Activated naive CD4-positive, alpha-beta T cell treated with anti-CD3 and anti-CD28 coated beads, Interleukin-2, amount 10 ng/mL, durations not matched to agents 7 days and 5 days (primary cell): ENCODE measurements at regions not wholly inside any gene's neighbourhood (a gene's known extent, or its start where the extent isn't known, plus 50 kb on each side); places are given as distances from the start of the nearest gene placed in this dataset.
"Not testable (repeated sequence)": the region's sequence is repeated elsewhere in the genome, so short reads cannot be mapped to it uniquely, and the experiment has no call there.

ENCODE experiments used
- CTCF ChIA-PET: fragments of 350-600 bp; sonication (Branson Sonifier 250); formaldehyde crosslinking; loops from one replicate; lab custom pipeline; 2021; ENCODE audit warnings: antibody characterized with exemption; lab: Charles Lee
- DNase-seq: peaks from one replicate; pipeline ENCODE4 v3.0.0-alpha.2; 2020
- H3K27ac Mint-ChIP-seq: one replicate; pipeline ENCODE4 v1.8.0; 2021; ENCODE audit warnings: mild to moderate bottlenecking, moderate library complexity, mixed read lengths
- H3K27me3 Mint-ChIP-seq: one replicate; pipeline ENCODE4 v1.8.0; 2021; ENCODE audit warnings: mild to moderate bottlenecking, mixed read lengths
- H3K36me3 Mint-ChIP-seq: one replicate; pipeline ENCODE4 v1.8.0; 2021; ENCODE audit warnings: mixed read lengths
- H3K4me1 Mint-ChIP-seq: one replicate; pipeline ENCODE4 v1.8.0; 2021; ENCODE audit warnings: mixed read lengths
- H3K4me3 Mint-ChIP-seq: one replicate; pipeline ENCODE4 v1.8.0; 2021; ENCODE audit warnings: mild to moderate bottlenecking, moderate library complexity, mixed read lengths
- H3K9me3 Mint-ChIP-seq: one replicate; pipeline ENCODE4 v1.8.0; 2021; ENCODE audit warnings: mixed read lengths

DNA sequence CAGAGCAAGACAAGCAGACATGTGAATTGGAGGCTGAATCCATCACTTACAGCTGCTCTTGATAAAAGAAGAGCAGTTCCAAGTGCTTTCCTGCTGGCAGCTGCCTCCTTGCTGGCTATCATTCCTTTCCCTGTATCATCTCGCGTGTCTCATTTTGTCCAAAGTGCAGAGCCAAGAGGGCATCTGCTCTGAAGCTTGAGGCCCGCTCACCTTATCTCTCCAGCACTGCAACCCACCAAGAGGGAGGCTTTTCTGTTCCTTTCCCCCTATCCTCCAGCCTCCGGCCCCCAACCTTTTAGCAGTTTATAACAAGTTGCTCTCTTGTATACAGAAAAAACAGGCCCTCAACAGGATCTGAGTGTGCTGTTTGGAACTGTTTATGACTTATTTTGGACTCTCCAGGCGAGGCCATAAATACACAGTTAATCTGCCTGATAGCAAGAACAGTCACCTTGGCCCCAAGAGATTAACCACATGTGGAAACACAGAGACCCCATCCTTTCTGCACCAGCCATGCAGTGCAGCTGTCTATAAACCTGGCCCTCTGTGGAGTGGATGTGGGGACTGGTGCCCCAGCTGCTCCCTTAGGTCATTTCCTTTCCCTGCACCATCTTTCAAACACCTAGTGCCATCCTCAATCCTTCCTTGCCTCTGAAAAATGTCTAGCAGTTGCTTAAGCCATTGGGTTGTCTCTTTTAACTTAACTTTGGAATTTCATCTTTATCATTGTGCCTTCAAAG is 172.5 kb upstream of the FERMT1 start:
- DNase-seq, result no peak

DNA sequence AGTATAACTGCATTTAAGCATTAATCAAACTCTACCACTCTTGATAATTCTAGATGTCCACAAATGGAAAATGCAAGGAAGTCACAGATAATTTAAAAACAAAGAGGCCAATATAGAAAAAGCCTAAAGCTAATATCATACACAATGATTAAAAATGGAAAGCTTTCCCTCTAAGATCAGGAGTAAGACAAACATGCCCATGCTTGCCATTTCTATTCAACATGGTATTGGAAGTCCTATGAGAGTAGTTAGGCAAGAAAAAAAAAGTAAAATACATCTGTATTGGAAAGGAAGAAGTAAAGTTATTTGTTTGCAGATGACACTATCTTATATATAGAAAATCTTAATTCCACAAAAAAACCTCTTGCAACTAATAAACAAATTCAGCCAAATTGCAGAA is 164.6 kb upstream of the FERMT1 start:
- Mint-ChIP-seq H3K9me3 (peaks cover 5% of the 10 kb centered on the region), H3K27me3 (no peaks in the 10 kb centered on the region), H3K36me3 (no peaks in the 10 kb centered on the region), H3K4me1 (no peaks in the 10 kb centered on the region), H3K4me3 (no peak overlapping the region), H3K27ac (no peak overlapping the region)
- DNase-seq, result no peak
- CTCF ChIA-PET, result no interaction called here

More for the DNA sequence above, 172.5 kb upstream of the FERMT1 start:
- no peak overlapping the region for H3K27ac Mint-ChIP-seq
- peaks cover 1% of the 10 kb centered on the region for H3K9me3 Mint-ChIP-seq
- no peak overlapping the region for H3K4me3 Mint-ChIP-seq
- no peaks in the 10 kb centered on the region for H3K27me3 Mint-ChIP-seq
- CTCF ChIA-PET, result no interaction called here
- no peaks in the 10 kb centered on the region for H3K36me3 Mint-ChIP-seq
- no peaks in the 10 kb centered on the region for H3K4me1 Mint-ChIP-seq

- H3K27ac Mint-ChIP-seq, result no peak overlapping the region
- no peaks in the 10 kb centered on the region for H3K4me1 Mint-ChIP-seq
- DNase-seq, result no peak
- no peaks in the 10 kb centered on the region for H3K36me3 Mint-ChIP-seq
- peaks cover 7% of the 10 kb centered on the region for H3K9me3 Mint-ChIP-seq
- no peak overlapping the region for H3K4me3 Mint-ChIP-seq
- CTCF ChIA-PET, result no interaction called here
- no peaks in the 10 kb centered on the region for H3K27me3 Mint-ChIP-seq
Measured at GRCh38 chr20:6282642-6283041, 159.8 kb upstream of the FERMT1 start.

DNA sequence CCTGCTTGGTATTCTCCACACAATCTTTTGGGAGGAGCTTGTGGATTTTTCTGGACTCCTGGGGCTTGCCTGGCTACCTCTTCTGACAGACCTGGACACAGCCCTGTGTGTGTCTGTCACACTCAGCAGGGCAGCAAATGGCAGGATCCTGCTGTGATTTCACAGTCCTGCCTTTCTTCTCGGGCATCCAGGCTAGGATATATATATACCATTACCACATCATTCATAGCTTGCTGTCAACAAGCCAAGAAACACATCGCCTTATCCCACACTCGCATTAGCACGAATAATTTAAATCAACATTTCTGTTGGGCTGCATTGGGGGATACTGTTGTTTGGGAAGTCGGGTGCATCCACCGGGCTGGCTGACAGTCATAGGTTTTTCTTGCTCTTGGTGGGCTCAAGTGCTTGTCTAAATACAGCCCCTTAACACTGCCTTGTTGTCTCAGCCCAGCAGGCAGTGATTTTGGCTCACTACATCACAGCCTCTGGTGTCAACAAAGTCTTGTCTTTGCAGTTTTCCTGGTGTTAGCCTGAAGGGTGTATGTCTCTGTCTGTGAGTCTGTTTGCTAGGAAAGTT is 154.9 kb upstream of the FERMT1 start:
- no peak overlapping the region for H3K27ac Mint-ChIP-seq
- CTCF ChIA-PET, result no interaction called here
- no peak overlapping the region for H3K4me3 Mint-ChIP-seq
- H3K36me3 Mint-ChIP-seq, result no peaks in the 10 kb centered on the region
- no peaks in the 10 kb centered on the region for H3K27me3 Mint-ChIP-seq
- H3K4me1 Mint-ChIP-seq, result no peaks in the 10 kb centered on the region
- DNase-seq, result no peak
- peaks cover 5% of the 10 kb centered on the region for H3K9me3 Mint-ChIP-seq

DNA sequence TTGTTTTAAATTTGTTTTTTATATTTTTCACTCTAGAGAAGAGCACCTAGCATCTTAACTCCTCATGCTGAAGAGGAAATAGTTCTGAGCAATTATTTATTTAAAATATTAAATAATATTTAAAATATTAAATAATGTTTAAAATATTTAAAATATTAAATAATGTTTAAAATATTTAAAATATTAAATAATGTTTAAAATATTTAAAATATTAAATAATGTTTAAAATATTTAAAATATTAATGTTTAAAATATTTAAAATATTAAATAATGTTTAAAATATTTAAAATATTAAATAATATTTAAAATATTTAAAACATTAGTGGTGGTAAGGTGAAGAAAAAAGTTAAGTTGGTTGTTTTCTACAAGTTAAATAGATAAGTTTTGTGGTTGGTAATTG is 147.6 kb upstream of the FERMT1 start:
- H3K36me3 Mint-ChIP-seq, H3K27ac Mint-ChIP-seq, H3K4me3 Mint-ChIP-seq, DNase-seq, H3K9me3 Mint-ChIP-seq, H3K4me1 Mint-ChIP-seq, CTCF ChIA-PET, H3K27me3 Mint-ChIP-seq: not testable (repeated sequence)

- Mint-ChIP-seq H3K27me3 (no peaks in the 10 kb centered on the region), H3K4me3 (no peak overlapping the region), H3K36me3 (no peaks in the 10 kb centered on the region), H3K9me3 (no peaks in the 10 kb centered on the region), H3K4me1 (no peaks in the 10 kb centered on the region), H3K27ac (no peak overlapping the region)
- no peak for DNase-seq
- CTCF ChIA-PET, result no interaction called here
Measured at GRCh38 chr20:6269168-6269873, 146.5 kb upstream of the FERMT1 start.

- H3K4me3 Mint-ChIP-seq, result no peak overlapping the region
- no peaks in the 10 kb centered on the region for H3K36me3 Mint-ChIP-seq
- H3K27ac Mint-ChIP-seq, result no peak overlapping the region
Measured at GRCh38 chr20:6265204-6265904, 142.5 kb upstream of the FERMT1 start.

GRCh38 chr20:6253396-6253795 is 130.6 kb upstream of the FERMT1 start:
- Mint-ChIP-seq H3K4me1 (no peaks in the 10 kb centered on the region), H3K9me3 (no peaks in the 10 kb centered on the region), H3K4me3 (no peak overlapping the region), H3K27ac (no peak overlapping the region), H3K36me3 (no peaks in the 10 kb centered on the region), H3K27me3 (no peaks in the 10 kb centered on the region)
- CTCF ChIA-PET, result no interaction called here
- no peak for DNase-seq

More at GRCh38 chr20:6265204-6265904, 142.5 kb upstream of the FERMT1 start:
- Mint-ChIP-seq H3K4me1 (no peaks in the 10 kb centered on the region), H3K27me3 (no peaks in the 10 kb centered on the region), H3K9me3 (no peaks in the 10 kb centered on the region)
- CTCF ChIA-PET, result no interaction called here
- DNase-seq, result no peak

DNA sequence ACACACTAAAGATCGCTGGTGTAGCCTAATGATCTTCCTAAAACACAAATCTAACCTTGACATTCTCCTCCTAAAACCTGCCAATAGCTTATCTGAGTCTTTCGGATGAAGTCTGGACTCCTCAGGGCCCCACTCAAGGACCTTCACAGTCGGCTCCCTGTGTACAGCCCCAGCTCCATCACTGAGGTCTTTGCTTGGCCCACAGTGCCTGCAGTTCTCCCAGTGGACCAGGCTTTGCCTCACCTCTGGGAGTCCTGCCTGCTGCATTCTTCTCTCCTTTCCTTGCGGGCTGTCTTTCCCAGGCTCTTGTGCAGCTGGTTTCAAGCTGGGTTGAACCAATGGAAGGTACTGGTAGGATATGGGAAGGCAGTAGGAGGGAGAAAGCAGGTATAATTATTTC is 122.6 kb upstream of the FERMT1 start:
- Mint-ChIP-seq H3K9me3 (peaks cover 4% of the 10 kb centered on the region), H3K27ac (no peak overlapping the region), H3K27me3 (no peaks in the 10 kb centered on the region), H3K36me3 (no peaks in the 10 kb centered on the region), H3K4me3 (no peak overlapping the region), H3K4me1 (no peaks in the 10 kb centered on the region)
- no peak for DNase-seq
- CTCF ChIA-PET, result no interaction called here

- no peak overlapping the region for H3K27ac Mint-ChIP-seq
- H3K4me3 Mint-ChIP-seq, result no peak overlapping the region
- DNase-seq, result no peak
- H3K36me3 Mint-ChIP-seq, result no peaks in the 10 kb centered on the region
- H3K4me1 Mint-ChIP-seq, result no peaks in the 10 kb centered on the region
- H3K27me3 Mint-ChIP-seq, result no peaks in the 10 kb centered on the region
- CTCF ChIA-PET, result no interaction called here
- peaks cover 4% of the 10 kb centered on the region for H3K9me3 Mint-ChIP-seq
Measured at GRCh38 chr20:6241591-6241990, 118.8 kb upstream of the FERMT1 start.

- H3K27ac Mint-ChIP-seq, result no peak overlapping the region
- no peaks in the 10 kb centered on the region for H3K27me3 Mint-ChIP-seq
- CTCF ChIA-PET, result no interaction called here
- no peak for DNase-seq
- no peaks in the 10 kb centered on the region for H3K36me3 Mint-ChIP-seq
- no peak overlapping the region for H3K4me3 Mint-ChIP-seq
- H3K9me3 Mint-ChIP-seq, result peaks cover 4% of the 10 kb centered on the region
- no peaks in the 10 kb centered on the region for H3K4me1 Mint-ChIP-seq
Measured at GRCh38 chr20:6240059-6240458, 117.2 kb upstream of the FERMT1 start.

DNA sequence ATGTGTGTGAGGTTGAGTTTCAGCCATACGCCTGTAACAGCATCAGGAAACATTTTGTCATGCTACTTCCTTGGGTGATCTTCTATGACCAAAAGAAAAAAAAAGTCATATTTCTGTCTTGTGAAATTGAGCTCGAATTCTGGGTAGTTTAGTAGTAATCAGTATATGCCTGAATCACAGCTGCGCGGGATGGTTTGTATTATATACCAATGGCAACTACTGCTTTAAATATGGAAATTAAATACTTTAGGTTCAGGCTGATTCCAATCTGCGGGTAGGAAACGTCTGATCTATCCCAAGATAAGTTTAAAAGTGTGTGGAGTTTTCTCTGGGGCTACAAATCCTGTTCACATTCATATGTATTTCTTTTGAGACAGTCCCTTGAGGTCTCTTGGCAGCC is 115.6 kb upstream of the FERMT1 start:
- Mint-ChIP-seq H3K9me3 (peaks cover 3% of the 10 kb centered on the region), H3K36me3 (no peaks in the 10 kb centered on the region), H3K27me3 (no peaks in the 10 kb centered on the region), H3K27ac (no peak overlapping the region), H3K4me3 (no peak overlapping the region), H3K4me1 (no peaks in the 10 kb centered on the region)
- CTCF ChIA-PET, result no interaction called here
- no peak for DNase-seq

DNA sequence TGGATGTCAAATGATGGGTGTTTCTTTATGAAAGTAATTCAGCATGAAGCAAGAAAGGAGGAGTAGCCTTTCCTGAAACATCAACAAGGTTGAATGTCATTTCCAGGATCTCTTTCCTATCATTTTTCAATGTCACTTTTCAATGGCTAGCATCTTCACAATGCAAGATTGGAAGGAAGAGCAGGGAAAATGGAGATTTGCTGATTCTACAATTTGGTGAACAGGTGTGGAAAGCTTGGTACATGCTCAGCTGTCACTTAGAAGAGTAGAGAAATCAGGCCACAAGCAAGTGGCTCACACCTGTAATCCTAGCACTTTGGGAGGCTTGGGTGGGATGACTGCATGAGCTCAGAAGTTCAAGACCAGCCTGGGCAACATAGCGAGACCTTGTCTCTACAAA is 112.7 kb upstream of the FERMT1 start:
- no peak overlapping the region for H3K27ac Mint-ChIP-seq
- no peak for DNase-seq
- H3K4me1 Mint-ChIP-seq, result no peaks in the 10 kb centered on the region
- peaks cover 3% of the 10 kb centered on the region for H3K9me3 Mint-ChIP-seq
- CTCF ChIA-PET, result no interaction called here
- H3K4me3 Mint-ChIP-seq, result no peak overlapping the region
- H3K36me3 Mint-ChIP-seq, result no peaks in the 10 kb centered on the region
- H3K27me3 Mint-ChIP-seq, result no peaks in the 10 kb centered on the region

GRCh38 chr20:6232436-6232835 is 109.6 kb upstream of the FERMT1 start:
- H3K27ac Mint-ChIP-seq, result no peak overlapping the region
- H3K4me1 Mint-ChIP-seq, result no peaks in the 10 kb centered on the region
- CTCF ChIA-PET, result no interaction called here
- no peaks in the 10 kb centered on the region for H3K36me3 Mint-ChIP-seq
- peaks cover 6% of the 10 kb centered on the region for H3K9me3 Mint-ChIP-seq
- no peak for DNase-seq
- H3K4me3 Mint-ChIP-seq, result no peak overlapping the region
- H3K27me3 Mint-ChIP-seq, result no peaks in the 10 kb centered on the region
